ENCODE measurements at regions not wholly inside any gene's neighbourhood (a gene's known extent, or its start where the extent isn't known, plus 50 kb on each side); places are given as distances from the start of the nearest gene placed in this dataset.
A peak's percentile ranks its signal among the peaks of the same experiment; 100 is the strongest.

GRCh38 chr2:180364719-180365118 lies 357.6 kb upstream of the CWC22 start:
- DNase-seq (ENCODE audit: low read depth) = no peak

- DNase-seq (ENCODE audit: low read depth) = no peak
Observed at GRCh38 chr2:180360283-180360618, 353.2 kb upstream of the CWC22 start.

GRCh38 chr2:180359522-180360282 lies 352.6 kb upstream of the CWC22 start:
- DNase-seq (ENCODE audit: low read depth) = no peak

- no peak for DNase-seq (ENCODE audit: low read depth)
Observed at GRCh38 chr2:180358458-180358857, 351.4 kb upstream of the CWC22 start.

- DNase-seq (ENCODE audit: low read depth) = no peak
Observed at GRCh38 chr2:180356676-180357075, 349.6 kb upstream of the CWC22 start.

GRCh38 chr2:180352620-180353019 lies 345.5 kb upstream of the CWC22 start:
- no peak for DNase-seq (ENCODE audit: low read depth)

- no peak for DNase-seq (ENCODE audit: low read depth)
Observed at GRCh38 chr2:180349809-180350208, 342.7 kb upstream of the CWC22 start.

GRCh38 chr2:180343528-180344345 lies 336.6 kb upstream of the CWC22 start:
- no peak for DNase-seq (ENCODE audit: low read depth)

GRCh38 chr2:180337136-180337535 lies 330.0 kb upstream of the CWC22 start:
- DNase-seq (ENCODE audit: low read depth) = no peak

- no peak for DNase-seq (ENCODE audit: low read depth)
Observed at GRCh38 chr2:180336550-180336949, 329.5 kb upstream of the CWC22 start.

GRCh38 chr2:180334514-180334913 lies 327.4 kb upstream of the CWC22 start:
- no peak for DNase-seq (ENCODE audit: low read depth)

GRCh38 chr2:180328795-180329422 lies 321.8 kb upstream of the CWC22 start:
- DNase-seq (ENCODE audit: low read depth) = no peak

GRCh38 chr2:180327185-180327584 lies 320.1 kb upstream of the CWC22 start:
- no peak for DNase-seq (ENCODE audit: low read depth)

GRCh38 chr2:180325416-180326120 lies 318.5 kb upstream of the CWC22 start:
- no peak for DNase-seq (ENCODE audit: low read depth)

- DNase-seq (ENCODE audit: low read depth) = no peak
Observed at GRCh38 chr2:180324182-180324581, 317.1 kb upstream of the CWC22 start.

GRCh38 chr2:180322781-180323180 lies 315.7 kb upstream of the CWC22 start:
- peak; percentile 35 for DNase-seq (ENCODE audit: low read depth)

GRCh38 chr2:180319586-180320405 lies 312.7 kb upstream of the CWC22 start:
- no peak for DNase-seq (ENCODE audit: low read depth)

GRCh38 chr2:180314086-180314485 lies 307.0 kb upstream of the CWC22 start:
- DNase-seq (ENCODE audit: low read depth) = peak; percentile 42

- no peak for DNase-seq (ENCODE audit: low read depth)
Observed at GRCh38 chr2:180312542-180312941, 305.4 kb upstream of the CWC22 start.

- DNase-seq (ENCODE audit: low read depth) = peak; percentile 2
Observed at GRCh38 chr2:180307096-180307495, 300.0 kb upstream of the CWC22 start.

GRCh38 chr2:180306346-180306745 lies 299.2 kb upstream of the CWC22 start:
- no peak for DNase-seq (ENCODE audit: low read depth)
